GM21528 (cell line): ENCODE measurements at regions not wholly inside any gene's neighbourhood (a gene's known extent, or its start where the extent isn't known, plus 50 kb on each side); places are given as distances from the start of the nearest gene placed in this dataset.
"Not testable (repeated sequence)": the region's sequence is repeated elsewhere in the genome, so short reads cannot be mapped to it uniquely, and the experiment has no call there.

Experiments
- ATAC-seq: cut with Tn5 transposase; IDR thresholded peaks from one replicate; pipeline ENCODE4 v1.9.1; 2021; ENCODE audit warnings: mild to moderate bottlenecking, moderate library complexity; ENCODE audit not compliant: unreplicated experiment, low FRiP score

- ATAC-seq = no peak
Measured at GRCh38 chr13:80533175-80533574, 192.2 kb upstream of the SPRY2 start.

GRCh38 chr13:80530902-80531301 lies 190.0 kb upstream of the SPRY2 start:
- ATAC-seq = no peak

- ATAC-seq = no peak
Measured at GRCh38 chr13:80530191-80530590, 189.3 kb upstream of the SPRY2 start.

GRCh38 chr13:80529734-80530133 lies 188.8 kb upstream of the SPRY2 start:
- no peak for ATAC-seq

- ATAC-seq = no peak
Measured at GRCh38 chr13:80528733-80529132, 187.8 kb upstream of the SPRY2 start.

- ATAC-seq = no peak
Measured at GRCh38 chr13:80527400-80527799, 186.5 kb upstream of the SPRY2 start.

- no peak for ATAC-seq
Measured at GRCh38 chr13:80524447-80525215, 183.7 kb upstream of the SPRY2 start.

GRCh38 chr13:80523134-80523533 lies 182.2 kb upstream of the SPRY2 start:
- no peak for ATAC-seq

GRCh38 chr13:80522463-80522862 lies 181.5 kb upstream of the SPRY2 start:
- ATAC-seq = not testable (repeated sequence)

GRCh38 chr13:80516818-80517348 lies 176.0 kb upstream of the SPRY2 start:
- no peak for ATAC-seq

GRCh38 chr13:80515296-80515695 lies 174.4 kb upstream of the SPRY2 start:
- ATAC-seq = no peak

GRCh38 chr13:80513196-80513595 lies 172.3 kb upstream of the SPRY2 start:
- ATAC-seq = no peak

GRCh38 chr13:80510686-80511085 lies 169.8 kb upstream of the SPRY2 start:
- ATAC-seq = no peak

GRCh38 chr13:80509264-80509663 lies 168.3 kb upstream of the SPRY2 start:
- ATAC-seq = no peak

GRCh38 chr13:80508031-80508430 lies 167.1 kb upstream of the SPRY2 start:
- ATAC-seq = no peak

- no peak for ATAC-seq
Measured at GRCh38 chr13:80504453-80504852, 163.5 kb upstream of the SPRY2 start.

- ATAC-seq = no peak
Measured at GRCh38 chr13:80502359-80502758, 161.4 kb upstream of the SPRY2 start.

- ATAC-seq = no peak
Measured at GRCh38 chr13:80501556-80501955, 160.6 kb upstream of the SPRY2 start.

GRCh38 chr13:80499536-80500290 lies 158.8 kb upstream of the SPRY2 start:
- no peak for ATAC-seq

- ATAC-seq = no peak
Measured at GRCh38 chr13:80498433-80498832, 157.5 kb upstream of the SPRY2 start.

GRCh38 chr13:80497978-80498377 lies 157.1 kb upstream of the SPRY2 start:
- ATAC-seq = no peak

- no peak for ATAC-seq
Measured at GRCh38 chr13:80497439-80497838, 156.5 kb upstream of the SPRY2 start.
